ENCODE measurements at regions not wholly inside any gene's neighbourhood (a gene's known extent, or its start where the extent isn't known, plus 50 kb on each side); places are given as distances from the start of the nearest gene placed in this dataset.
"Not testable (repeated sequence)": the region's sequence is repeated elsewhere in the genome, so short reads cannot be mapped to it uniquely, and the experiment has no call there.

DNA sequence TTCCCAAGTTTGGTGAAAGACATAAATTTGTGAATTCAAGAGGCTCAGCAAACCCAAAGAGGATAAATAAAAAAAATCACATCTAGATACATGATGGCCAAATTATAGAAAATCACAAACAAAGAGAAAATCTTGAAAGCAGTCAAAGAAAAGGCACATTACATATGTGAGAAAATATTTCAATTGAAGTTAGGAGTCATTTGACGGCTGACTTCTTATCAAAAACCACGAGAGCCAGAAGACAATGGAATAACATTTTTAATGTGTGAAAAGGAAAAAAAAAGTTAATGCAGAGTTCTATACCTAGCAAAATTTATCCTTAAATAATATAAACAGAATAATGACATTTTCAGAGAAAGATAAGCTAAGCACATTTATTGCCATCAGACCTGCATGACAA is 307.0 kb downstream of the C12orf75 start:
- intact Hi-C loops (cut with micrococcal nuclease): no loop called here

DNA sequence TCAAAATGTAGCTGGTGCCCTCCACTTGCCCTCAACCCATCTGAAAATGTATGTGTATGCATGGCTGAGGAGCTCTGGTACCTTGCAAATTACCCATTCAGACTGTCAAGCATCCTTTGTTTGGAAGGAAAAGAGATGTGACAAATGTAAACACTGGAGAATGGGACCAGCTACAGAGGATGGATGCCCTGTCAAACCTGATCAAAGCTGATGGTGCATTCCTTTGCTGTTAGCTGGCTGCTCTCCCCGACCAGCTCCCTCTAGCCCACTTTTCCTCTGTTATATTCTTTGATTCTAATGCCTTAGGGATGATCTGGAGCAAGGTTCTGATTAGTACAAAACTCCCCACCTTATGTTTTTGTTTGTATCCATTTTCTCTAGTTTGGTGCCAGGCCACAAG is 310.3 kb downstream of the C12orf75 start:
- intact Hi-C loops (cut with micrococcal nuclease): no loop called here

DNA sequence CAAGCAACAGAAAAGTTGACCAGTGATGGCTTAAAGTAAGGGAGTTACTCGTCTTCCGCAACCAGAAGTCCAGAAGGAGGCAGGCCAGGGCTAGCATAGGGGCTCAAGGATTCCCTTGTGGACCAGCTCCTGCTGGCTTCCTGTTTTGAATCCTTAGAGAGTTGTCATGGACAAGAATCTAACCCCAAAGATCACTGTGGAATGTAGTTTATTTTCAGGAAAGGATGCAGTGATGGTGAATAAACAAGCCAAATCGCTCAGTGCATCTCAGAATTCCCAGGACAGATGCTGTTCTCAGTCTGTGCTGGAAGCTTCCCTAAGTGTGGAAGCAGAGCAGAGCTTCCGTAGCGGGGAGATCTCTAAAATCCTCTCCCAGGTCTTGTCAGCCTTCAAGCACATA is 311.3 kb downstream of the C12orf75 start:
- intact Hi-C loops (cut with micrococcal nuclease): no loop called here

- intact Hi-C loops (cut with micrococcal nuclease): no loop called here
Measured at GRCh38 chr12:105644770-105645169, 314.3 kb downstream of the C12orf75 start.

DNA sequence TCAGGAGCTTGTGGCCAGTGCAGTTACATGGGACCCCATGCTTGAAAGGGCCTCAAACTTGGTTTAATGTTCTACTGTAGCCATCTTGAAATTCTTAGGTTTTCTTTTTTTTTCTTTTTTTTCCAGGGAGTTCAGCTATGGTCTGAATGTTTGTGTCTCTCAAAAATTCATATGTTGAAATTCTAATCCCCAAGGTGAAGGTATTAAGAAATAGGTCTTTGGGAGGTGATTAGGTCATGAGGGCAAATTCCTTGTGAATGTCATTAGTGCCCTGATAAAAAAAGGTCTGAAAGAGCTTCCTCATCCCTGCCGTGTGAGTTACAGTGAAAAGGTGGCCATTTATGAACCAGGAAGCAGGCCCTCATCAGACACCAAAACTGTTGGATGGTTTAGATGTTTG is 324.1 kb downstream of the C12orf75 start:
- intact Hi-C loops (cut with micrococcal nuclease): no loop called here

- intact Hi-C loops (cut with micrococcal nuclease): no loop called here
Measured at GRCh38 chr12:105658389-105658788, 327.9 kb downstream of the C12orf75 start.

GRCh38 chr12:105659355-105660075 is 329.0 kb downstream of the C12orf75 start:
- intact Hi-C loops (cut with micrococcal nuclease): no loop called here

- intact Hi-C loops (cut with micrococcal nuclease): not testable (repeated sequence)
Measured at GRCh38 chr12:105664765-105665164, 334.3 kb downstream of the C12orf75 start.

DNA sequence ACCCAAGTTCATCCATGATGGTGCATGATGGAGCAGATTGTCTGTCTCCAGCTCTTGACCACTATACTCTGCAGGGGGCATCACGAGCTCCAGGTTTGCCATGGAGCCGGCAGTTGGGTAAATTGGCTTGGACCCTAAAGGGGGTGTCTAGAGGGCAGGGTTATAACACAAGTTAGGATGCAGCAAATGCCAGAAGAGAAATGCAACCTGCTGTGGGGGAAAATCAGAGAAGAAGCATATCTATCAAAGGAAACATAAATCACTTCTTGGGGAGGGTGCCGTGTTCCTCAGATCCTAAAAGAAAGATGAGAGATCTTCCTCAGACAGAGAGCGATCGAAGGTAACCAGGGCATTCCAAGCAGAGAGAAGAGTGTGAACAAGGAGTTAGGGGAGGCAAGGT is 334.9 kb downstream of the C12orf75 start:
- intact Hi-C loops (cut with micrococcal nuclease): no loop called here

GRCh38 chr12:105667973-105668743 is 337.7 kb downstream of the C12orf75 start:
- intact Hi-C loops (cut with micrococcal nuclease): no loop called here

GRCh38 chr12:105670672-105671071 is 340.2 kb downstream of the C12orf75 start:
- intact Hi-C loops (cut with micrococcal nuclease): no loop called here

DNA sequence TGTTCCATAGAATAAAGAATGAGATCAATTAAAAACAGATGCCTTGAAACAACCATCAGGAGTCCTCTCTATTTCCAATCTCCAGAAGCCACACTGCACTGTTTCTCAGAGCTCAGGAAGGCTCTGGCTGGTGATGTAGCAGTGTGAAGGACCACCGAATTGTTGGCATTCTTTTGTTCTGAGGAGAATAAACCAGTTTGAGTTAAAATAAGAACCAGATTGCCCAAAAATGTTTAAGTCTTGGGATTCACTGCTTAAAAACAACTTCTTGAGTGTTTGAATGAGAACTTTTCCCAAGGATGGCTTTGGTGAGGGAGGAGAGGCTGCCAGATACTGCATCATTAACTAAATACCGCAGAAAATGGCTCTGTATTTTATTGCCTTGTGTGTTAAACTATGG is 341.2 kb downstream of the C12orf75 start:
- intact Hi-C loops (cut with micrococcal nuclease): no loop called here

GRCh38 chr12:105672121-105672975 is 341.9 kb downstream of the C12orf75 start:
- intact Hi-C loops (cut with micrococcal nuclease): no loop called here

DNA sequence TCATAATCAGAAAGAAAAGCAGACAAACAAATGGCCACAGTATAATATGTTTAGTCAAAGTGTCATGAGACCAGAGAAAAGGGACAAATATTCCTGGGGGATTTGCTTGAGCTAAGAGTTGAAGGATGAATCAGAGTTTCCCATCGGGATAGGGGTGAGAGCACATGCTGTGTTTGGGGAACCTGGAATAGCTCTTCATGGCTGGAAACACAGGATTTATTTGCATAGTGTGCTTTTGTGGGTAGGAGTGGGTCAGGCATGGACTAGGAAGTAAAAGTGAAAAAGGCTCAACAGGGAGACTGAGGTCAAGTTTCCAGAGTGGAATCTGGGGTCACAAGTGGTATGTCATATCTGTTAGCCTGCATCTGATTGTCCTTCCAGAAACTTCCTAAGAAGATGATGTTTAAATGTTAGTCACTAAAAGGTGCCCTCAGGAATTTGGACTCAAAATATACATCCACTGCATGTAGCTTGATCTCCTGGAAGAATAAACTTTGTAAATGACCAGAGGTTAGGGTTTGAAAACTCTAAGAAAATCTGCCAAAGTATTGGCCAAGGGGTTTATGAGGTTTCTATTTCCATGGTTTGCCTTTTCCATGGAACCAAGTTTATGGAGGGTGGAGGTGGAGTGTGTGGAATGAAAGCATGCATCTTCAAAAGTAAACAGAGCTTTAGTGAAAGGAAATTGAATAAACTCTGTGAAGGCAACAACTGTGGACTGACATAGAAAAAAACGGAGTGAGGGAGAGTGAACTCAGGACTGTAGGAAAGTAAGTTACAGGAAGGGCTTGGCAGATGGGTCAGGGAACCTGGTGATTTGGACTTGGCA is 344.6 kb downstream of the C12orf75 start:
- intact Hi-C loops (cut with micrococcal nuclease): no loop called here

DNA sequence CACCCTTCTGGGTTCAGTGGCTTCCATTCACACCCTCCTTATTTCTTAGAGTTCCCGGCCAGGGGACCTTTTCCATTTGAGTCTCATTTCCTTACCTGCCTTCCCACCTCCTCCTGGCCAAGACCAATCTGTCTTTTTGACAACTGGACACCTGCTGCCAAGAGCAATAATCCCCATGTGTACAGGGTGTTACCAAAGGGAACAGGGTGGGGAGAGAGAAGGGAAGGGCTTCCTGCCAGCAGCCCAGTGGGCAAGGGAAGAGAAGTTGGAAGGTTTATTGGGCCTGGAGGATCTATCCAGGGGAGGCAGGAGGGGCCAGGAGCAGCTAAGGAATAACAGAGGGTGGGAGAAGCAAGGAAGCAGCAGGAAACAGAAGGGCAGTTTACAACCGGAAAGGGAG is 346.2 kb downstream of the C12orf75 start:
- intact Hi-C loops (cut with micrococcal nuclease): no loop called here

DNA sequence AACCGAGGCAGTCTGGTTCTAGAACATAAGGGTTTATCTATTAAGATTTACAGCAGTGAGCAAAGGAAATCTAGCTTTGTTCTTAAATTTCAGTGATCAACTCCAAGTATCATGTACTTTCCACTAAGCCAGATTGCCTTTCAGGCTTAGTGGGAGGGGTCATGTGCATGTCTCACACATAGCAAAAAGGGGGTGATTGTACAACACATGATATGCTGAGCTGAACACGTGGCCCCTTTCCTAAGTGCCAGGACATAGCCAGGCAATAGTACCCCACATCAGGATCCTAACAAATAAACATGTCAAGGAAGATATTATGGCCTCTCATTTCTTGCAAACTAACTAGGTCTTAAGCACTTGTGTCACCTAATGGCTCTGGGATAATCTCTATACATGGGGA is 347.2 kb downstream of the C12orf75 start:
- intact Hi-C loops (cut with micrococcal nuclease): no loop called here

GRCh38 chr12:105679982-105680381 is 349.5 kb downstream of the C12orf75 start:
- intact Hi-C loops (cut with micrococcal nuclease): no loop called here

- intact Hi-C loops (cut with micrococcal nuclease): no loop called here
Measured at GRCh38 chr12:105681341-105681740, 350.9 kb downstream of the C12orf75 start.

DNA sequence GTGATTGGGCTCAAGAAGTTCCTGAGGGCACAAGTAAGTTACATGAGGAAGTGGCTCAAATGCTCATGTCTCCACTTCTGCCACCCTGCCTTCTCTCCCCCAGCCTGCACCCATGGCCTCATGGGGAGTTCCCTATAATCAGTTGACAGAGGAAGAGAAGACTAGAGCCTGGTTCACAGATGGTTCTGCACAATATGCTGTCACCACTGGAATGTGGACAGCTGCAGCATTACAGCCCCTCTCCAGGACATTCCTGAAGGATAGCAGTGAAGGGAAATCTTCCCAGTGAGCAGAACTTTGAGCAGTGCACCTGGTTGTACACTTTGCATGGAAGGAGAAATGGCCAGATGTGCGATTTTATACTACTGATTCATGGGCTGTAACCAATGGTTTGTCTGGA is 352.3 kb downstream of the C12orf75 start:
- intact Hi-C loops (cut with micrococcal nuclease): not testable (repeated sequence)

DNA sequence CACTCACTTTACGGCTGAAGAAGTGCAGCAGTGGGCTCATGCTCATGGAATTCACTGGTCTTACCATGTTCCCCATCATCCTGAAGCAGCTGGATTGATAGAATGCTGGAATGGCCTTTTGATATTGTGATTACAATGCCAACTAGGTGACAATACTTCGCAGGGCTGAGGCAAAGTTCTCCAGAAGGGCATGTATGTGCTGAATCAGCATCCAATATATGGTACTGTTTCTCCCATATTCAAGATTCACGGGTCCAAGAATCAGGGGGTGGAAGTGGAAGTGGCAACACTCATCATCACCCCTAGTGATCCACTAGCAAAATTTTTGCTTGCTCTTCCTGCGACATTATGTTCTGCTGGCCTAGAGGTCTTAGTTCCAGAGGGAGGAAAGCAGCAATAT is 353.3 kb downstream of the C12orf75 start:
- intact Hi-C loops (cut with micrococcal nuclease): not testable (repeated sequence)

- intact Hi-C loops (cut with micrococcal nuclease): no loop called here
Measured at GRCh38 chr12:105698075-105698474, 367.6 kb downstream of the C12orf75 start.
